HepG2 (cell line): ENCODE measurements at regions not wholly inside any gene's neighbourhood (a gene's known extent, or its start where the extent isn't known, plus 50 kb on each side); places are given as distances from the start of the nearest gene placed in this dataset.

Experiments
- ATAC-seq: fragments of 200-7000 bp; cut with Tn5 transposase; 3 replicates; pipeline ENCODE4 v1.9.1; 2020; ENCODE audit warnings: mild to moderate bottlenecking, moderate library complexity
- BruUV-seq: library from RNA; stranded (reverse); fragments of 400-500 nt; replicated peaks from 2 replicates; lab custom pipeline; 2021; lab: Mats Ljungman, UMichigan
- CTCF ChIA-PET: fragments of 300-600 bp; formaldehyde crosslinking; extraction: SDS; loops from one replicate; lab custom pipeline; 2021; ENCODE audit warnings: low total read pairs, inconsistent platforms, low intra/inter-chr PET ratio; lab: Yijun Ruan, JAX
- POLR2A ChIA-PET: fragments of 350-600 bp; sonication (Branson Sonifier 250); formaldehyde crosslinking; loops from one replicate; lab custom pipeline; 2020; ENCODE audit warnings: antibody characterized with exemption, inconsistent platforms; lab: Yijun Ruan, JAX
- DNase-seq: peaks from one replicate; pipeline ENCODE4 v3.0.0-alpha.2; 2015; ENCODE audit warnings: low spot score
- FAIRE-seq: peaks from 3 replicates; lab custom pipeline; 2011; peaks lifted over from hg19 to GRCh38; lab: Jason Lieb, UNC
- H2AFZ ChIP-seq: one replicate; pipeline ENCODE4 v1.6.1; 2011; ENCODE audit warnings: low read length, inconsistent platforms
- H3K27ac ChIP-seq: fragments of 300-600 bp; 3 replicates; pipeline ENCODE4 v1.8.0; 2011; ENCODE audit warnings: mixed run types, mild to moderate bottlenecking, mixed read lengths, low read length, inconsistent platforms; ENCODE audit not compliant: insufficient read depth; ENCODE audit errors: extremely low read length
- H3K27me3 ChIP-seq, 2 experiments: fragments of 200-600 bp in 1 of 2; 2 replicates in 1 of 2; 3 replicates in 1 of 2; pipeline versions ENCODE4 v1.6.0 to v1.8.0; 2011; ENCODE audit warnings: low read length in 2 of 2, mild to moderate bottlenecking in 2 of 2, moderate library complexity in 2 of 2, inconsistent platforms in 1 of 2; ENCODE audit not compliant: insufficient read depth in 2 of 2, control insufficient read depth in 1 of 2
- H3K36me3 ChIP-seq, 2 experiments: fragments of 200-600 bp in 1 of 2; replicated peaks in 1 of 2; 2 replicates in 1 of 2; 3 replicates in 1 of 2; pipeline versions ENCODE4 v1.5.1 to v1.8.0; 2011; ENCODE audit warnings: low read length in 2 of 2, inconsistent platforms in 1 of 2; ENCODE audit not compliant: insufficient read depth in 2 of 2, control insufficient read depth in 1 of 2
- H3K4me1 ChIP-seq: 2 replicates; pipeline ENCODE4 v1.5.1; 2012; ENCODE audit warnings: low read length, inconsistent platforms; ENCODE audit not compliant: insufficient read depth
- H3K4me2 ChIP-seq: 2 replicates; pipeline ENCODE4 v1.6.0; 2011; ENCODE audit warnings: low read depth, low read length, inconsistent platforms
- H3K4me3 ChIP-seq, 3 experiments: fragments of 200-600 bp in 1 of 3; sonication (generic), shearing (Covaris generic) in 1 of 3; replicated peaks in 1 of 3; 2 replicates each; pipeline ENCODE4 v1.5.1; 2011 to 2016; ENCODE audit warnings: low read length in 3 of 3, inconsistent platforms in 2 of 3, low read depth in 2 of 3, mild to moderate bottlenecking in 2 of 3, control low read depth in 1 of 3, mixed read lengths in 1 of 3; ENCODE audit not compliant: insufficient read depth in 1 of 3
- H3K79me2 ChIP-seq: one replicate; pipeline ENCODE4 v1.6.1; 2011; ENCODE audit warnings: low read length, inconsistent platforms; ENCODE audit not compliant: insufficient read depth
- H3K9ac ChIP-seq: 2 replicates; pipeline ENCODE4 v1.6.0; 2011; ENCODE audit warnings: mild to moderate bottlenecking, low read depth, low read length, inconsistent platforms; ENCODE audit not compliant: insufficient read depth
- H3K9me3 ChIP-seq: 2 replicates; pipeline ENCODE4 v1.5.1; 2012; ENCODE audit warnings: mild to moderate bottlenecking, low read length
- H4K20me1 ChIP-seq: 2 replicates; pipeline ENCODE4 v1.6.0; 2011; ENCODE audit warnings: inconsistent platforms, mild to moderate bottlenecking, low read length, moderate library complexity; ENCODE audit not compliant: insufficient read depth
- ADNP ChIP-seq: sonication (generic); formaldehyde crosslinking; IDR thresholded peaks from 2 replicates; pipeline ENCODE4 v1.4.0; 2020; ENCODE audit warnings: missing genetic modification reagents
- ERF ChIP-seq: IDR thresholded peaks from 2 replicates; pipeline ENCODE4 v1.6.1; 2018; ENCODE audit warnings: missing biosample characterization, missing genetic modification reagents
- FOXO1 ChIP-seq: sonication (generic); formaldehyde crosslinking; IDR thresholded peaks from 2 replicates; pipeline ENCODE4 v1.4.0; 2020; ENCODE audit warnings: missing genetic modification reagents
- KLF16 ChIP-seq, 2 experiments: sonication (generic) in 1 of 2; formaldehyde crosslinking in 1 of 2; IDR thresholded peaks; 2 replicates each; pipeline versions ENCODE4 v1.6.1 to v1.8.0; 2016 to 2023; ENCODE audit warnings: missing genetic modification reagents in 2 of 2, missing compliant biosample characterization in 1 of 2
- MAFF ChIP-seq: IDR thresholded peaks from 2 replicates; pipeline ENCODE4 v1.6.1; 2011; ENCODE audit warnings: low read depth, low read length, improper control_type of control experiment
- MZF1 ChIP-seq: sonication (generic); formaldehyde crosslinking; IDR thresholded peaks from 2 replicates; pipeline ENCODE4 v1.8.1; 2023; ENCODE audit warnings: mild to moderate bottlenecking, missing genetic modification reagents, borderline replicate concordance
- NFATC3 ChIP-seq: sonication (generic); formaldehyde crosslinking; IDR thresholded peaks from 2 replicates; pipeline ENCODE4 v1.5.1; 2020; ENCODE audit warnings: mild to moderate bottlenecking, missing genetic modification reagents
- NKX3-1 ChIP-seq: sonication (generic); formaldehyde crosslinking; IDR thresholded peaks from 2 replicates; pipeline ENCODE4 v1.5.0; 2020; ENCODE audit warnings: missing genetic modification reagents
- PBX2 ChIP-seq: IDR thresholded peaks from 2 replicates; pipeline ENCODE4 v1.6.1; 2016; ENCODE audit warnings: control low read depth
- REXO4 ChIP-seq: sonication (generic); formaldehyde crosslinking; IDR thresholded peaks from 2 replicates; pipeline ENCODE4 v1.8.0; 2022; ENCODE audit warnings: missing genetic modification reagents, mild to moderate bottlenecking, borderline replicate concordance
- SAFB2 ChIP-seq: sonication (generic); formaldehyde crosslinking; IDR thresholded peaks from 2 replicates; pipeline ENCODE4 v1.5.1; 2020; ENCODE audit warnings: missing genetic modification reagents, low read depth, mild to moderate bottlenecking, borderline replicate concordance
- SMAD9 ChIP-seq: sonication (generic); formaldehyde crosslinking; IDR thresholded peaks from 2 replicates; pipeline ENCODE4 v1.5.1; 2020; ENCODE audit warnings: mild to moderate bottlenecking, missing genetic modification reagents
- SRF ChIP-seq: IDR thresholded peaks from 2 replicates; pipeline ENCODE4 v1.6.1; 2011; ENCODE audit warnings: mild to moderate bottlenecking, low read depth, low read length, moderate library complexity
- ZFP41 ChIP-seq: sonication (generic); formaldehyde crosslinking; IDR thresholded peaks from 2 replicates; pipeline ENCODE4 v1.4.0; 2020; ENCODE audit warnings: mild to moderate bottlenecking, missing genetic modification reagents, borderline replicate concordance
- ZNF180 ChIP-seq: sonication (generic); formaldehyde crosslinking; IDR thresholded peaks from 2 replicates; pipeline ENCODE4 v1.4.0; 2020; ENCODE audit warnings: low read depth, missing genetic modification reagents, borderline replicate concordance
- ZNF292 ChIP-seq: sonication (generic); formaldehyde crosslinking; IDR thresholded peaks from 2 replicates; pipeline ENCODE4 v1.8.1; 2022; ENCODE audit warnings: mild to moderate bottlenecking, low read depth, missing genetic modification reagents, borderline replicate concordance
- ZNF33B ChIP-seq: sonication (generic); formaldehyde crosslinking; IDR thresholded peaks from 2 replicates; pipeline ENCODE4 v1.5.1; 2020; ENCODE audit warnings: mild to moderate bottlenecking, missing genetic modification reagents
- ZNF720 ChIP-seq: sonication (generic); formaldehyde crosslinking; IDR thresholded peaks from 2 replicates; pipeline ENCODE4 v1.4.0; 2020; ENCODE audit warnings: missing genetic modification reagents
- WGBS: methylation state at CpG from one replicate; pipeline ENCODE4 v1.1.6; 2017; ENCODE audit warnings: low lambda C conversion rate; 5-methylcytosine and 5-hydroxymethylcytosine counted together
- in situ Hi-C: cut with HindIII; loops from 2 replicates; pipeline ENCODE4 v1.10.0; 2017; ENCODE audit warnings: low pct_unique_long_range_greater_than_20kb; ENCODE audit not compliant: extremely low pct_ligation_motif_present
- intact Hi-C: fragments of 100-400 bp; cut with micrococcal nuclease; formaldehyde crosslinking; loops from one replicate; pipeline ENCODE4 v1.10.0; 2022; ENCODE audit not compliant: unreplicated experiment
- TF ChIP-seq, protein P1 (sequence below): sonication (generic); formaldehyde crosslinking; IDR thresholded peaks from 2 replicates; pipeline ENCODE4 v1.5.0; 2020; ENCODE audit warnings: missing genetic modification reagents
- TF ChIP-seq, protein P2 (sequence below): sonication (generic); formaldehyde crosslinking; IDR thresholded peaks from 2 replicates; pipeline ENCODE4 v1.5.0; 2020; ENCODE audit warnings: mild to moderate bottlenecking, missing genetic modification reagents

GRCh38 chr2:59694176-59694575 is 859.3 kb downstream of the BCL11A start:
- intact Hi-C loops: no loop called here
- TF ChIP-seq REXO4 (CRISPR knock-in tag) (no peak), ZNF292 (CRISPR knock-in tag) (no peak), ERF (CRISPR knock-in tag) (no peak), ADNP (CRISPR knock-in tag) (no peak), SAFB2 (CRISPR knock-in tag) (no peak), PBX2 (CRISPR knock-in tag) (no peak), SRF (no peak), ZNF180 (CRISPR knock-in tag) (no peak), SMAD9 (CRISPR knock-in tag) (no peak), ZNF720 (CRISPR knock-in tag) (no peak), ZNF33B (CRISPR knock-in tag) (no peak), KLF16 (CRISPR knock-in tag; IDR thresholded peaks at IDR 0.05) (no peak), MAFF (no peak), NKX3-1 (no peak), ZFP41 (no peak), NFATC3 (no peak), MZF1 (CRISPR knock-in tag) (no peak), FOXO1 (no peak)
- TF ChIP-seq, protein P1, sequence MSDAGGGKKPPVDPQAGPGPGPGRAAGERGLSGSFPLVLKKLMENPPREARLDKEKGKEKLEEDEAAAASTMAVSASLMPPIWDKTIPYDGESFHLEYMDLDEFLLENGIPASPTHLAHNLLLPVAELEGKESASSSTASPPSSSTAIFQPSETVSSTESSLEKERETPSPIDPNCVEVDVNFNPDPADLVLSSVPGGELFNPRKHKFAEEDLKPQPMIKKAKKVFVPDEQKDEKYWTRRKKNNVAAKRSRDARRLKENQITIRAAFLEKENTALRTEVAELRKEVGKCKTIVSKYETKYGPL: no peak
- TF ChIP-seq, protein P2, sequence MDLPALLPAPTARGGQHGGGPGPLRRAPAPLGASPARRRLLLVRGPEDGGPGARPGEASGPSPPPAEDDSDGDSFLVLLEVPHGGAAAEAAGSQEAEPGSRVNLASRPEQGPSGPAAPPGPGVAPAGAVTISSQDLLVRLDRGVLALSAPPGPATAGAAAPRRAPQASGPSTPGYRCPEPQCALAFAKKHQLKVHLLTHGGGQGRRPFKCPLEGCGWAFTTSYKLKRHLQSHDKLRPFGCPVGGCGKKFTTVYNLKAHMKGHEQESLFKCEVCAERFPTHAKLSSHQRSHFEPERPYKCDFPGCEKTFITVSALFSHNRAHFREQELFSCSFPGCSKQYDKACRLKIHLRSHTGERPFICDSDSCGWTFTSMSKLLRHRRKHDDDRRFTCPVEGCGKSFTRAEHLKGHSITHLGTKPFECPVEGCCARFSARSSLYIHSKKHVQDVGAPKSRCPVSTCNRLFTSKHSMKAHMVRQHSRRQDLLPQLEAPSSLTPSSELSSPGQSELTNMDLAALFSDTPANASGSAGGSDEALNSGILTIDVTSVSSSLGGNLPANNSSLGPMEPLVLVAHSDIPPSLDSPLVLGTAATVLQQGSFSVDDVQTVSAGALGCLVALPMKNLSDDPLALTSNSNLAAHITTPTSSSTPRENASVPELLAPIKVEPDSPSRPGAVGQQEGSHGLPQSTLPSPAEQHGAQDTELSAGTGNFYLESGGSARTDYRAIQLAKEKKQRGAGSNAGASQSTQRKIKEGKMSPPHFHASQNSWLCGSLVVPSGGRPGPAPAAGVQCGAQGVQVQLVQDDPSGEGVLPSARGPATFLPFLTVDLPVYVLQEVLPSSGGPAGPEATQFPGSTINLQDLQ (CRISPR knock-in tag): no peak
- Histone ChIP-seq H3K27me3 (no peaks in the 10 kb centered on the region), H3K4me2 (no peak overlapping the region), H3K36me3 (no peaks in the 10 kb centered on the region), H3K9me3 (peaks cover 11% of the 10 kb centered on the region), H2AFZ (no peak overlapping the region), H3K79me2 (no peaks in the 10 kb centered on the region), H3K27ac (no peak overlapping the region), H3K4me1 (no peaks in the 10 kb centered on the region), H4K20me1 (no peaks in the 10 kb centered on the region), H3K9ac (no peak overlapping the region), H3K4me3 (no peak overlapping the region)
- DNase-seq (no peak), ATAC-seq (no peak), FAIRE-seq (no peak)
- ChIA-PET POLR2A (no interaction called here), CTCF (no interaction called here)
- 12% methylated on average over 1 of the region's 1 CpG for WGBS
- no TSS peak for BruUV-seq
- in situ Hi-C loops: no loop called here
